GM19043 (cell line): ENCODE measurements at regions not wholly inside any gene's neighbourhood (a gene's known extent, or its start where the extent isn't known, plus 50 kb on each side); places are given as distances from the start of the nearest gene placed in this dataset.

Experiments
- ATAC-seq: cut with Tn5 transposase; IDR thresholded peaks from one replicate; pipeline ENCODE4 v1.9.1; 2021; ENCODE audit warnings: low read depth; ENCODE audit not compliant: unreplicated experiment

- ATAC-seq, result no peak
These were observed 231.4 kb upstream of the CDH9 start for GRCh38 chr5:27269766-27270165.

- no peak for ATAC-seq
These were observed 228.9 kb upstream of the CDH9 start for GRCh38 chr5:27267209-27267824.

- no peak for ATAC-seq
These were observed 227.8 kb upstream of the CDH9 start for GRCh38 chr5:27266184-27266583.

GRCh38 chr5:27257696-27258095 lies 219.3 kb upstream of the CDH9 start:
- no peak for ATAC-seq

GRCh38 chr5:27252911-27253310 lies 214.5 kb upstream of the CDH9 start:
- no peak for ATAC-seq

GRCh38 chr5:27242258-27242626 lies 203.9 kb upstream of the CDH9 start:
- ATAC-seq, result no peak

GRCh38 chr5:27241564-27242257 lies 203.3 kb upstream of the CDH9 start:
- no peak for ATAC-seq

GRCh38 chr5:27240791-27241190 lies 202.4 kb upstream of the CDH9 start:
- ATAC-seq, result no peak

GRCh38 chr5:27234916-27235315 lies 196.5 kb upstream of the CDH9 start:
- no peak for ATAC-seq

GRCh38 chr5:27221410-27221809 lies 183.0 kb upstream of the CDH9 start:
- ATAC-seq, result no peak

GRCh38 chr5:27220752-27221151 lies 182.4 kb upstream of the CDH9 start:
- no peak for ATAC-seq

- ATAC-seq, result no peak
These were observed 179.6 kb upstream of the CDH9 start for GRCh38 chr5:27217977-27218376.

GRCh38 chr5:27217155-27217956 lies 179.0 kb upstream of the CDH9 start:
- no peak for ATAC-seq

GRCh38 chr5:27216367-27216950 lies 178.1 kb upstream of the CDH9 start:
- no peak for ATAC-seq

- no peak for ATAC-seq
These were observed 169.7 kb upstream of the CDH9 start for GRCh38 chr5:27208051-27208450.

- ATAC-seq, result no peak
These were observed 153.6 kb upstream of the CDH9 start for GRCh38 chr5:27191786-27192510.

GRCh38 chr5:27172693-27173092 lies 134.3 kb upstream of the CDH9 start:
- ATAC-seq, result no peak

GRCh38 chr5:27171761-27172261 lies 133.4 kb upstream of the CDH9 start:
- no peak for ATAC-seq

GRCh38 chr5:27158775-27159174 lies 120.4 kb upstream of the CDH9 start:
- ATAC-seq, result no peak

GRCh38 chr5:27158171-27158570 lies 119.8 kb upstream of the CDH9 start:
- no peak for ATAC-seq

- no peak for ATAC-seq
These were observed 106.1 kb upstream of the CDH9 start for GRCh38 chr5:27144456-27144855.
